GM18873 (cell line): ENCODE measurements at regions not wholly inside any gene's neighbourhood (a gene's known extent, or its start where the extent isn't known, plus 50 kb on each side); places are given as distances from the start of the nearest gene placed in this dataset.
"Not testable (repeated sequence)": the region's sequence is repeated elsewhere in the genome, so short reads cannot be mapped to it uniquely, and the experiment has no call there.

Experiments
- ATAC-seq: cut with Tn5 transposase; IDR thresholded peaks from one replicate; pipeline ENCODE4 v1.9.1; 2021; ENCODE audit warnings: mild to moderate bottlenecking, moderate library complexity, moderate number of reproducible peaks; ENCODE audit not compliant: unreplicated experiment, low FRiP score

DNA sequence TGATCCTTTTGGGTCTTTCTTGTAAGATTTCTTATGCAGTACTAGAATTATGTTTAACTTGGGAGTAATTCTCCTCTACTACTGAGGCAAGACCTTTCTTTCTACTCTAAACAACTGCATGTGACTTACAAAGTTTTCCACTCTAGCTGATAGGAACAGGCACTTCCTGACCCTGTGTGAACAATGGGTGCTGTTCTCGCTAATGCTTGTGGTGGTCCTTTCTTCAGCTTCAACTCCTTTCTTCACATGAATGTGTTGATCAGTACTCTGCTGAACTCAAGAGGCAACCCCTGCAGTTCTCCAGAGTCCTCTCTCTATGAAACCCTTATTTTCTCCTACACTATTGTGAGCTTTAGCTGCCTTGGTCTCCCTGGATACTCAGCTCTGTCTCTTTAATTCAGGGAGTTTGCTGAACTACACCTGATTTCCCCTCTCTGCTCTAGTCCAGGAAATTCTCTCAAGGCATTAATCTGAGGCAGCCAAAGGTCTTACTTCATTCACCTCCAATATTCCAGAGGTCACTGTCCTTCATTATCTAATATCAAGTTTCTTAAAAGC lies 484.6 kb upstream of the PIK3R1 start:
- ATAC-seq: no peak

DNA sequence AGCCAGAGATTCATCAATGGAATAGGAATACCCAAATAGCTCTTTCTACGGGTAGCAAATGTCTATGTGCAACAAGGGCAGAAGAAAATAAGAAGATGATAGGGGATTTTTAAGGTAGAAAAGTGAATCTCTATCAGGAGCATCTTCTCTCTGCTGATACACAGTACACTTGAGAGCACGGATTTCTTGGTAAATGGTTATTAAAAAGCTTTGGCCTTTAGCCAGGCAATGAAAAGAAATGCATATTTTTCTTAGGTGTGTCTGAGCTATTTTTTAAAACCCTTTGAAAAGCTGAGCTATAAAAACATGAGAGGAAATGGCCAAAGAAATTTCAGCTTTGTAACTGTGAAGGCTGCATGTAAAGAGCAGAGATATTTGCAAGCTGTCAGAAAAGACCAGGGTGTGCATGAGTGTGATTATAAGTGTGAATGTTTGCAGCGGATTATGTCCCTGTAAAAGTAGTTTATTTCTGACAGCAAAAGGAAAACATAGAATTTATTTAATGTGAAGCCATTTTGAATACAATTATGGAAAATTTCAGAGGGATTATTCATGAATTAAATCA lies 487.1 kb upstream of the PIK3R1 start:
- no peak for ATAC-seq

DNA sequence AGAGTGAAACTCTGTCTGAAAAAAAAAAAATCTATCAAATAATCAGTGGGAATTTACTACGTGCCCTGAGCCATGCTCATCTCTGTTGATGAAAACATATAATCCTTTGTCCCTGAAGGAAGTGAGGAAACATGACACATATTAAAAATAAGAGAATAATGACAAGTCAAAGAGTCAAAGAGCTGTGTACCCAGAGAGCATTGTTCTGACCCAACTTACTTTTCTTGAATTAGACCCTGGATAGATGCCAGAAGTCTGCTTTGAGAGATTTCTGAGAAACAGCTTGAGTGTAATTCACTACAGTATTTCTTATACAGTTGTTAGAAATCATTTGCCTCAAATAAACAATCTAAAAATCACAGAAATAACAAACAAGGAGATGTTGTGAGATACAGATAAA lies 490.0 kb upstream of the PIK3R1 start:
- no peak for ATAC-seq

DNA sequence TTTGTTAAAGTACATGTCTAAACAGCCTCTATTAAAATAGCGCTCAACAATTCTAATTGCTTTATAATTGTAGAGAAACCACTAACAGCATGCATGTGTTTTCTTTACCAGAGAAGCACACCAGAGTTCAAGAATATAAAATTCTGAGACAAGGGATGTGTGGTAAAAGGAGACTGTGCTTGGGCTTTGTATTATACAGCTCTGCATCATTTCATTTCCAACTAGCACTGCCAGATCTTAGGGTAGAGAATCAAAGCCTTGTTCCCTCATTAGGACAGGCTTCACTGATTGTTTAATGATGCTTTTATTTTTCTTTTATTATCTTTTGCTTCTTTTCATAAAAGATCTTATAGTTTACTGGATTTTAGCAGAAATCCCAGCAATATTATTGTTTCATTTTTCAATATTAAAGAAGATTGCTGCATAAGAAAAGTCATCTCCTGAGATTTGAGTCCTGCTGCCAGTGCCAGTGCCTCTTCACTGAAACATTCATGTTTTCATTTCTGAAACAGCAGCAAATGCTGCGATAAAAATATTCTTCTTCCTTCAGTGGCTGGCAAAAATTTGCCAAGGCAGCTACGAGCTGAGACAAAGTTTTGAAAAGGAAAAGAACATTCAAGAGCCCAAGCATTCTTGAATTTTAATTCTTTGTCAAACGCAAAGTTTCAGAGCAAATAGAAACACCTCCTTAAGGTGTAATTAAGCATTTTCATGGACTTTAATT lies 491.0 kb upstream of the PIK3R1 start:
- no peak for ATAC-seq

DNA sequence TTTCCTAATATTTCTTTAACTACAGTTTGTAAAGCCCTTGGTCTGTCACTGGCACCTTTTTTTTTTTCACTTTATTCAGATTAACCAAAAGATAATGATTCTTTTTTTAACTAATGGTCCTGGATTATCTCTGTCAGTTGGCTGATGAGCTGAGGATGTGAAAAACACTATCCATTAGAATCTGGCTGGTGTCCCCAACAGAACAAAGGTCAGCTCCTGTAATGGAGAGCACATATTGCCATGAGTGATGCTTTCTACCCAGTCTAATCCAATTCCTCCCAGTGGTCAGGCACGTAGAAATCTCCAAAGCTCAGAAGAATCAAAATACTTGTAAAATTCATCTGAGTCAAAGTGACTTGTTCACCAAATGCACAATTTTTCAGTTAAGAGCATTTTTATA lies 491.7 kb upstream of the PIK3R1 start:
- ATAC-seq: no peak

DNA sequence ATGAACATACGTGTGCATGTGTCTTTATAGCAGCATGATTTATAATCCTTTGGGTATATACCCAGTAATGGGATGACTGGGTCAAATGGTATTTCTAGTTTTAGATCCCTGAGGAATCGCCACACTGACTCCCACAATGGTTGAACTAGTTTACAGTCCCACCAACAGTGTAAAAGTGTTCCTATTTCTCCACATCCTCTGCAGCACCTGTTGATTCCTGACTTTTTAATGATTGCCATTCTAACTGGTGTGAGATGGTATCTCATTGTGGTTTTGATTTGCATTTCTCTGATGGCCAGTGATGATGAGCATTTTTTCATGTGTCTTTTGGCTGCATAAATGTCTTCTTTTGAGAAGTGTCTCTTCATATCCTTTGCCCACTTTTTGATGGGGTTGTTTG lies 493.0 kb upstream of the PIK3R1 start:
- ATAC-seq: not testable (repeated sequence)

DNA sequence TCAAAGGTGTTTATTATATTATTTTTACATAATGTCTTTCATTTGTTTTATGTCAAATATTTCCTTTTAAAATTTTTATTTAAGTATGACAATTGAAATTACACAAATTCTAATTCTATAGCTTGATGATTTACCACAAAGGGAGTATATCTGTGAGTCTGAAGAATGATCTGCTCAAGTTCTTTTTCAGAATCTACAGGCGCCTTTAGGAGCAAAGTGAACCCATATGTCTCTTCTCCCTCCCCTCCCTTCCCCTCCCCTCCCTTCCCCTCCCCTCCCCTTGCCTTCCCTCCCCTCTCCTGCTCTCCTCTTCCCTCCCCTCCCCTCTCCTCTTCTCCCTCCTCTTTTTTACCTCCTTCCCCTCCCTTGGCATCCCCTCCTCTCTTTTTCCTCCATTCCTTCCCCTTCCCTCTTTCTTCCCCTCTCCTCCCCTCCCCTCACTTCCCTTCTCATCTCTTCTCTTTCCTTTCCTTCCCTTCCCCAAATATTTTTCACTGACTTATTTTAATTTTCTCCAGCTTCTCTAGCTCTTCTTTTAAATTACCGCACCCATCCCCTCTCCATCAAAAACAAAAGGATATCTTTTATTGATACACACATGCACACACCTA lies 495.3 kb upstream of the PIK3R1 start:
- no peak for ATAC-seq

DNA sequence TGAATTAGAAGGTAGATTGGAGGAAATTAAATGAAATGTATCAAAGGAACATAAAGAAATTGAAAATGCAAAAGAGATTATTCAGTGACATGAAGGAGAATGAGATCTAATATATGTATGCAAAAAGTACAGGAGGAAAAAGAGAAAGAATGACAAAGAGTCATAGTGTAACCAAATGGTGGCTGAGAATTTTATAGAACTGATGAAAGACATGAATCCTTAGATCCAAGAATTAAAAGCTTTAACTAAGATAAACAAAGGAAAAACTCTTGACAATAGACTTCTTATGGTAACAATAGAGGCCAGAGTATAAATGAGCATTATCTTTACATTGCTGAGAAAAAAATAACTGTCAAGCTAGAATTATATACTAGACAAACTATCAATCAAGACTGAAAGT lies 505.4 kb upstream of the CD180 start:
- no peak for ATAC-seq

DNA sequence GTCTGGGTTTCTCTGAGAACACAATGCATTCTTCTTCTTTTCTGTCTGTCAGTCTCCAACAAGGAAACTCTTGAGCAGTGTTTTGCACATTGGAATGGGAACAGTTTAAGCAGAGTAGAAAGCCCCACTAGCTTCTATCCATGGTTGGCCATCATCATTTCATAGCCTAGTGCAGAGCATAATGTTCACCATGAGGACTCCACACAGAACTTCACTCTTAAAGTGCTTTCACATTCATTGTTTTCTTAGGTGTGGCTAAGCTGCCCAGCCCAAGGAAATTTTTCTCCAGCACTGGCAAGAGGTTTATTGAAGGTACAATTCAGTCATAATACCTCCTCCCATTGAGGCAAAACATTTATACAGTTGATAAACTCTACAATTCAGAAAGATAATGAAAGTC lies 503.0 kb upstream of the CD180 start:
- no peak for ATAC-seq

DNA sequence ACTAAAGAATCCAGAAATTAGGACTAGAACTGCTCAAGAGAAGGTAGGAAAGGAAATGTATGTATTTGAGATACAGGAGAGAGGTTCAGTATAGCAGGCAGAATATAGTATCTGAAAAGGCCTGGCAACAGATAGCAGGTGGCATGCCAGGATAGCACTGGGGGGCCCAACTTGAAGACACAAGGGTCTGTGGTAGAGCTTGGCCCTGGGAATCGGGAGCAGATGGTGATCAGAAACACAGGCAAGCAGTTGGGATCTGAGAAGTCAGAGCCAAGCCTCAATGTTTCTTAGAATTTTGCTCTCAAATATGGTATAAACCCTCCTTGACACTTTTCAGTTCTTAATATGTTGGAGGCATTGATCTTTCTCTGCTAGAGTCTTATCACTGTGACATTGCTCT lies 499.8 kb upstream of the CD180 start:
- ATAC-seq: no peak

DNA sequence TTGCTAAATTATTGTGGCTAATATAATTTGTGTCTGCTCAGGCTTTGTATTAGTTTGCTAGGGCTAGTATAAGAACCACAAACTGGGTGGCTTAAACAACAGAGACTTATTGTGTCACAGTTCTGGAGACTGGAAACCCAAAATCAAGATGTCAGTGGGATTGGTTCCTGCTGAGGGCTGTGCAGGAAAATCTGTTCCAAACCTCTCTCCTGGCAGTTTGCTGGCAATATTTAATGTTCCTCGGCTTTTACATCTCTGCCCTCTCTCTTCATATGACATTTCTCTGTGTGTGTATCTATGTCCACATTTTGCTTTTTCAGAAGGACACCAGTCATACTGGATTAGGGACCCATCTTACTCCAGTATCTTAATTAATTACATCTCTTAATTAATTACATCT lies 498.8 kb upstream of the CD180 start:
- no peak for ATAC-seq

DNA sequence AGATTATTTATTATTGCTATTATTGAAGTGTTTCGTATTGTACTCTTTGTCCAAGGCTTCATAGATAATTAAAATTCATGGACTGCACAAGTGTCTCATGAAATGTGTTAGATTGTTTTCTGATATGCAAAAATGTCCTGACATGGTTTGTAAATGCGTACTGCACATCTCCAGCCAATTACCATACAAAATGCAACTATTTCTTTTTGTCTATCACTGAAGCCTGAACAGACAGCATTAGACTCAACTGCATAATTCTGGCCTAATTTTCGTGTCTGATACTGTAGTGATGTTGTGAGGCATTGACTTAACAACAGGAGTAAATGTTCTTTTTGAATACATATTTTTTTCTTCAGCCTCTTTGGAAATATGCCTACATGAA lies 498.2 kb upstream of the CD180 start:
- no peak for ATAC-seq

DNA sequence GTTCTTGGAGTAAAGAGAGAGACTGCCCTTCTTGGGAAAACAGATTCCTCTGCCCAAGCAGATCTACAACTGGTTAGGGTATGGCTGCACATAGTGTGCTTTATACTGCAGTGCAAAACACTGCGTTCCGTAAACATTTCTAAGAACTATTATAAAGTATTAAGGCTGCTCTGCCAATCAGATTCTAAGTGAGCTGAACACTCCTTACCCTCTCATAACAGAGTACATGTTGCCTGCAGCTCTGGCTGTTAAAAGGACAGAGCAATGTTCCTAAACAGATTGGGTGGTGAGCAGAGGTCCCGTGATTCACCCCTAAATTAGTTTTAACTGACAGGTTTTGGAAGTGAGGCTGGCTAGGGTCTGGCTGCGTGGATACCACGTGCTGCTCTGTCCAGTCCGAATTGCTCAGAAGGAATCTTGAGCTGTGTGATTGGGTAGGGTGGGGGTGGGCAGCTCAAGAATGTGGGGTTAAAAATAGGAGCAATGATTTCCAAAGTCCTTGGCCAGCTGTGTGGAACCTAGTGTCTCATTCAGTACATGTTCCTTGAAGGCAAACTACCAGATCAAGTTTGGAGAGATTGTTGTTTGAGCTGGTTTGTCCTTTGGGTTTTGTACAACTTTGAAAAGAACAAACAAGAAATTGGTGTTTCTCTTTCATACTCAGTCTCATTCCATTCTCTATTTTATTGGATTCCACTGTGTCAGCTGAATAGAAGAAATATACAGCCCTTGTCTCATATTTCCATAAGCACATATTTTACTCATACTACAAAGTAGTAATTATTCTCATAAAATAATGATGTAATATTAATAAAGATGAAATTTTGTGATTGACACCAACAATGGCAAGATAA lies 497.6 kb upstream of the CD180 start:
- no peak for ATAC-seq

DNA sequence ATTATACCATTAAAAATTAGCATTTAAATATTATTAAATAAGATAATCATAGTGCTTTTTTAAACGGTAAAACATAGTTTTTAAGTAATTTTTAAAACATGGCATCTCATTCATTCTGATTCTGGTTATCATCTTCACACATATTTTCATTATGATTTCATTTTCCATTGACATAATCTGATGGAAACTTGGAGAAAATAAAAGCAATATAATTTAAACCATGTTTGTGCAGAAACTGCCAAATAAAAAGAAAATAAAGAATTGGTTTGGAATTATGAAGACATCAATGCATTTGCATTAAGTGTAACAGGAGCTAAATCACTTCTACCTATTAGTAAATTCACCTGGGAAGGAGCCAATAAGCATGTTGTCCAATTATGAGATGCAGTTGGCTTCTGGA lies 490.1 kb upstream of the CD180 start:
- ATAC-seq: no peak

DNA sequence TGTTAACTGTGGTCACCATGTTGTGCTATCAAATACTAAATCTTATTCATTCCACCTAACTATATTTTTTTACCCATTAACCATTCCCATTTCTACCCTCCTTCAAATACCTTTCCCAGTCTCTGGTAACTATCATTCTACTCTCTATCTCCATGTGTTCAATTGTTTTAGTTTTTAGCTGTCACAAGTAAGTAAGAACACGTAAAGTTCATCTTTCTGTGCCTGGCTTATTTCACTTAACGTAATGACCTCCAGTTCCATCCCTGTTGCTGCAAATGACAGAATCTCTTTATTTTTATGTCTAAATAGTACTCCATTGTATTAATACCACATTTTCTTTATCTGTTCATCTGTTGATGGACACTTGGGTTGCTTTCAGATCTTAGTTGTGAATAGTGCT lies 485.1 kb upstream of the CD180 start:
- ATAC-seq: no peak

DNA sequence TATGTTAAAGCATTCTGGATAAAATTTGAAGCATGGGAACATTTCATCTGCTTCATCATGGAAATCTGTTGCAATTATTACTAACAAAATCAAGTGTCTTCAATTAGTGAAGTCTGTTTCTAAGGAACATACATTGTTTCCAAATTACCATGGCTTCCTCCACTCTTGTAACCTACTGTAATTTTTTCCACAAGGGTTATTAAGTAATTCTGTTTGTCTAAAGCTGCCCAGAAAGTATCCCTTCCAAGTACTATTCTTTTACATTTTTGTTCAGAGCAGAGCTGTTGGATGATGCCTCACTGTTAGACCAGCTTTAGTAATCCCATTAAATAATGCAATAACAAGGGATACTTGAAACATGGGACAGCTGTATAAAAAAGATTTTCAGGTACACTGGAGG lies 483.5 kb upstream of the CD180 start:
- ATAC-seq: no peak

DNA sequence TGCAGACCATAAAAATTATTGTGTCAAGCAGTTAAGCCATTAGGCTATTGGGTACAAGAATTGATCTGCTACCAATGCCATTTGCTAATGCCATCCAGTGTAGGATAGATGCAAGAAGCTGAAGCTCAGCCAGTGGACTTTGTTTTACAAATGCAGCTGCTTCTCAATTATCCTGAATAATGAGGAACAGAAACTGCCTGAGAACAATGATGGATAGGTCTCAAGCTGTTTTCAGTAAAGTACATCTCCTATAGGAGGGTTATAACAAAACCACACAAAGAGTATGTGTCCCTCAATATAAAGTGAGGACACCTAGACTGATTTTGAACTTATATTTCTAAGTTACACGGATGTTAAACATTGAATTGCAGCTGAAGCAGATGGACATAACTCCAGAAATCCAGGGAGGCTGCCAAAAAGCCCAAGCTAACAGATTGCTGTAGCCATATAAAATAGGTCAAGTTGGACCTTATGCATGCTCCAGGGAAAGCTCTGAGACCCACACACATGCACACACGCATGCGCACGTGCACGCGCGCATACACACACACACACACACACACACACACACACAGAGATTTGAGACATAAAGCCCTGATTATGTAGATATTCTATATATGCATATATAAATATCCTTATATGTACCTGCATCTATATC lies 482.7 kb upstream of the CD180 start:
- ATAC-seq: no peak

DNA sequence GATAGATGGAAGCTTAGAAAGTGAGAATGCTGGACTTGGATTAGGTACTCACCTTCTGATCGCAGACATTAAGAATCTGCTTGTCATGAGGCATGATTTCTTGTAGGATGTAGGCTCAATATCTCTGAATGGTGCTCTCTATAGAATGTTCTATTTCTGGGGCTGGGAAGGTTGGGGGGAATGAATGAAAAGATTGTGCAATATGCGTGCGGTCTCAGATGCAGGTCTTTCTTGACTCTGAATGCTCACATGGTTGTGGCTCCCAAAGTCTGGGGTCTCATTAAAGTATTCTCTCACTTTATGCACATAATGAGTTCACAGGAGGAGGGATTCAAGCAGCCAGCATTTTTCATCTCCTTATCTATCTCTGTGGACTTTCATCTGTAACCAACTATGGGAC lies 482.0 kb upstream of the CD180 start:
- no peak for ATAC-seq

DNA sequence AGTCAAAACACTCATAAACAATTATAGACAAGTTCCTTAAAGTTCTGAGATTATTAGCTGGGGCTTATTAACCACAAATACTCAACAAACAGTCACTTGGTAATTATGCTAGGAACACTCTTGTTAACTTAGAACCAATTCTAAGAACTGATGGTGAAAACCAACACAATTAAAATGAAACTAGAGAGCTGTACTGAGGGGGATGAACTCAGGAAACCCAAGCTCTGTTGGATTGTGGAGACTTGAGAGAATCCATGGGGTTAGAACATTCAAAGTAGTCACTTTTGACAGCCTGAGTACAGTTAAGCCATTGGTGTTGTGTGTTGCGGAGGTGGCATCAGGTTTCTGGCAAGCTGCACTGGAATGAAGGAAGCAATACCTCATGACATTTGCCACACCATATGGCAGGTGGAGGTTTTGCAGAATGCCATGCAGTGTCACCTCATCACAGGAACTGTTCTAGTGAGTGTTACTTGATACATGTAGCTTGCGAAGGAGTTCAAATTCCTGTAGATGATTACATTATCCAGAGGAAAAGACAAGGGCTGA lies 480.9 kb upstream of the CD180 start:
- no peak for ATAC-seq

DNA sequence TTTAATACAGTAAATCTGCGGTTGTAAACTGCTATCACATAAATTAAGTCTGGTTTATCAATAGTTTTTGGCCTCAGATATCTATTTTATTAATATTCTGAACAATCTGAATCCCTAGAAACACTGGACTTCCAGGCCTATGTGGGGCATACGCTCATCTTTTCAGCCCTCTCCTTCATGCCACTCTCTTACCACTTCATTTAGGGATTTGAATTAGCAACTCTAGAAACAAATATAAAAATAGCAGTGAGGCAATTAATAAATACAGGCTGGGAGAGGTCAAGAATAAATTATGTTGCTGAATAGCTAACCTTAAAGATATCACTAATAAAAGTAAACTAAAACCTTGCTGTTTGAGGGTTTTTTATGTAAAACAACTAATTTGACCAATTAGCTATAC lies 480.3 kb upstream of the CD180 start:
- ATAC-seq: no peak
